PC-9 (cell line): ENCODE measurements at regions not wholly inside any gene's neighbourhood (a gene's known extent, or its start where the extent isn't known, plus 50 kb on each side); places are given as distances from the start of the nearest gene placed in this dataset.

ENCODE experiments used
- BruUV-seq: library from RNA; stranded (reverse); fragments of 400-500 nt; replicated peaks from 2 replicates; lab custom pipeline; 2021; lab: Mats Ljungman, UMichigan
- CTCF ChIA-PET: fragments of 300-600 bp; sonication (Branson Sonifier 250); formaldehyde crosslinking; loops from one replicate; lab custom pipeline; 2022; ENCODE audit warnings: antibody characterized with exemption; lab: Charles Lee
- POLR2A ChIA-PET: fragments of 300-600 bp; sonication (Branson Sonifier 250); formaldehyde crosslinking; loops from one replicate; lab custom pipeline; 2022; ENCODE audit warnings: antibody characterized with exemption; ENCODE audit not compliant: unreplicated experiment; lab: Charles Lee
- DNase-seq, 2 experiments: peaks; one replicate each; pipeline versions ENCODE4 v3.0.0 to v3.0.0-alpha.2; 2015 to 2022; ENCODE audit warnings: mixed read lengths in 1 of 2
- H2AFZ ChIP-seq: fragments of 200-600 bp; sonication (generic); 2 replicates; pipeline ENCODE4 v1.8.1; 2017; ENCODE audit warnings: antibody characterized with exemption
- H3F3A ChIP-seq: fragments of 200-600 bp; sonication (generic); 2 replicates; pipeline ENCODE4 v1.8.1; 2017; ENCODE audit warnings: antibody characterized with exemption, mild to moderate bottlenecking, low read depth; ENCODE audit not compliant: insufficient read depth
- H3K27ac ChIP-seq: fragments of 200-600 bp; sonication (generic); 2 replicates; pipeline ENCODE4 v1.6.1; 2016; ENCODE audit warnings: mixed run types
- H3K27me3 ChIP-seq: fragments of 200-600 bp; sonication (generic); 2 replicates; pipeline ENCODE4 v1.6.1; 2016; ENCODE audit warnings: low read depth, mixed run types; ENCODE audit not compliant: insufficient read depth
- H3K36me3 ChIP-seq: fragments of 200-600 bp; sonication (generic); 2 replicates; pipeline ENCODE4 v1.6.1; 2016; ENCODE audit warnings: low read depth, mixed run types
- H3K4me1 ChIP-seq: fragments of 200-600 bp; sonication (generic); replicated peaks from 2 replicates; pipeline ENCODE4 v1.6.1; 2016; ENCODE audit warnings: mixed run types; ENCODE audit not compliant: insufficient read depth
- H3K4me2 ChIP-seq: fragments of 200-600 bp; sonication (generic); 2 replicates; pipeline ENCODE4 v1.6.1; 2017; ENCODE audit warnings: mixed run types
- H3K4me3 ChIP-seq: fragments of 200-600 bp; sonication (generic); 2 replicates; pipeline ENCODE4 v1.6.1; 2016; ENCODE audit warnings: mixed run types
- H3K79me2 ChIP-seq: fragments of 200-600 bp; sonication (generic); 2 replicates; pipeline ENCODE4 v1.6.1; 2017; ENCODE audit warnings: low read depth, mixed run types
- H3K9me2 ChIP-seq: fragments of 200-600 bp; sonication (generic); 2 replicates; pipeline ENCODE4 v1.8.1; 2017; ENCODE audit warnings: mild to moderate bottlenecking; ENCODE audit not compliant: insufficient read depth
- H3K9me3 ChIP-seq: fragments of 200-600 bp; sonication (generic); 2 replicates; pipeline ENCODE4 v1.8.1; 2016; ENCODE audit warnings: low read depth; ENCODE audit not compliant: insufficient read depth
- H4K20me1 ChIP-seq: fragments of 200-600 bp; sonication (generic); 2 replicates; pipeline ENCODE4 v1.8.1; 2017; ENCODE audit not compliant: insufficient read depth
- CTCF ChIP-seq: fragments of 200-600 bp; sonication (generic); conservative IDR thresholded peaks from 2 replicates; pipeline ENCODE4 v1.6.1; 2017; ENCODE audit warnings: mixed run types, antibody characterized with exemption, mild to moderate bottlenecking, moderate library complexity
- EZH2 ChIP-seq: fragments of 200-600 bp; sonication (generic); IDR thresholded peaks from 2 replicates; pipeline ENCODE4 v1.8.0; 2017; ENCODE audit warnings: antibody characterized with exemption, low read depth
- intact Hi-C: fragments of 100-400 bp; cut with micrococcal nuclease; formaldehyde crosslinking; loops from one replicate; pipeline ENCODE4 v1.10.0; 2022; ENCODE audit not compliant: unreplicated experiment

- no peaks in the 10 kb centered on the region for H3K27me3 ChIP-seq
- no peak overlapping the region for H3K4me2 ChIP-seq
- no TSS peak for BruUV-seq
- H3K4me3 ChIP-seq, result no peak overlapping the region
- DNase-seq, result no peak
- H2AFZ ChIP-seq, result no peak overlapping the region
- no peaks in the 10 kb centered on the region for H3K4me1 ChIP-seq
- H3F3A ChIP-seq, result no peaks in the 10 kb centered on the region; the same call in 1 of the 2 replicates
- no peaks in the 10 kb centered on the region for H4K20me1 ChIP-seq
- H3K9me2 ChIP-seq, result peaks cover 8% of the 10 kb centered on the region
- no peaks in the 10 kb centered on the region for H3K9me3 ChIP-seq
- no peak for TF ChIP-seq EZH2
- no peak for TF ChIP-seq CTCF
- CTCF ChIA-PET, result no interaction called here
- POLR2A ChIA-PET, result no interaction called here
- intact Hi-C loops, result no loop called here
- no peak overlapping the region for H3K27ac ChIP-seq
- no peaks in the 10 kb centered on the region for H3K36me3 ChIP-seq
- H3K79me2 ChIP-seq, result no peaks in the 10 kb centered on the region
Measured at GRCh38 chr3:79976466-79976865, 208.7 kb upstream of the ROBO1 start.

GRCh38 chr3:79973917-79974595 is 206.3 kb upstream of the ROBO1 start:
- Histone ChIP-seq H3K9me2 (peaks cover 8% of the 10 kb centered on the region), H3F3A (no peaks in the 10 kb centered on the region; the same call in 1 of the 2 replicates), H2AFZ (no peak overlapping the region), H3K27me3 (no peaks in the 10 kb centered on the region), H3K4me1 (no peaks in the 10 kb centered on the region), H3K36me3 (no peaks in the 10 kb centered on the region), H3K79me2 (no peaks in the 10 kb centered on the region), H3K27ac (no peak overlapping the region), H3K9me3 (no peaks in the 10 kb centered on the region), H3K4me2 (no peak overlapping the region), H4K20me1 (no peaks in the 10 kb centered on the region), H3K4me3 (no peak overlapping the region)
- no peak for DNase-seq
- TF ChIP-seq CTCF (no peak), EZH2 (no peak)
- POLR2A ChIA-PET, result no interaction called here
- CTCF ChIA-PET, result no interaction called here
- BruUV-seq, result no TSS peak
- intact Hi-C loops, result no loop called here

GRCh38 chr3:79973482-79973881 is 205.7 kb upstream of the ROBO1 start:
- H3K27ac ChIP-seq, result no peak overlapping the region
- no peak overlapping the region for H3K4me2 ChIP-seq
- intact Hi-C loops, result no loop called here

More at GRCh38 chr3:79973482-79973881, 205.7 kb upstream of the ROBO1 start:
- Histone ChIP-seq H2AFZ (no peak overlapping the region), H3K36me3 (no peaks in the 10 kb centered on the region), H4K20me1 (no peaks in the 10 kb centered on the region), H3K4me3 (no peak overlapping the region), H3K9me2 (peaks cover 8% of the 10 kb centered on the region), H3F3A (no peaks in the 10 kb centered on the region; the same call in 1 of the 2 replicates), H3K9me3 (no peaks in the 10 kb centered on the region), H3K79me2 (no peaks in the 10 kb centered on the region), H3K27me3 (no peaks in the 10 kb centered on the region), H3K4me1 (no peaks in the 10 kb centered on the region)
- DNase-seq, result no peak
- POLR2A ChIA-PET, result no interaction called here
- CTCF ChIA-PET, result no interaction called here
- no TSS peak for BruUV-seq
- no peak for TF ChIP-seq EZH2
- no peak for TF ChIP-seq CTCF
